ENCODE measurements at regions not wholly inside any gene's neighbourhood (a gene's known extent, or its start where the extent isn't known, plus 50 kb on each side); places are given as distances from the start of the nearest gene placed in this dataset.

GRCh38 chr1:55396381-55396891 is 181.3 kb upstream of the USP24 start:
- no peak overlapping the region for H3K4ac ChIP-seq (ENCODE audit: low read length)
- no peak overlapping the region for H3K4me3 ChIP-seq (ENCODE audit: low read length in 2 of 2)
- no peak overlapping the region for H3K27ac ChIP-seq (replicated peaks; ENCODE audit: low read length)
- H2AFZ ChIP-seq (ENCODE audit: low read length) = no peak overlapping the region
- H3K4me1 ChIP-seq (ENCODE audit: control insufficient read depth in 2 of 2, insufficient read depth in 1 of 2, low read depth in 1 of 2, low read length in 2 of 2) = no peaks in the 10 kb centered on the region
- no peak overlapping the region for H3K4me2 ChIP-seq (ENCODE audit: insufficient read depth, low read length, poor library complexity, severe bottlenecking)
- H2BK12ac ChIP-seq (ENCODE audit: low read length) = no peak overlapping the region
- H3K9me3 ChIP-seq (replicated peaks in 1 of 2; ENCODE audit: control insufficient read depth in 2 of 2, insufficient read depth in 1 of 2, low read depth in 1 of 2, low read length in 2 of 2) = no peaks in the 10 kb centered on the region
- H2BK120ac ChIP-seq (ENCODE audit: low read depth, low read length) = no peak overlapping the region
- no peak overlapping the region for H3K14ac ChIP-seq (ENCODE audit: low read length)
- no peak overlapping the region for H3K23ac ChIP-seq (ENCODE audit: low read depth, low read length, poor library complexity)
- H2BK15ac ChIP-seq (ENCODE audit: low read length) = no peak overlapping the region
- H4K8ac ChIP-seq (ENCODE audit: low read depth, low read length) = no peak overlapping the region
- no peaks in the 10 kb centered on the region for H3K79me1 ChIP-seq (ENCODE audit: low read depth, low read length)
- no peaks in the 10 kb centered on the region for H3K27me3 ChIP-seq (ENCODE audit: control insufficient read depth in 3 of 3, insufficient read depth in 3 of 3, low read depth in 1 of 3, low read length in 3 of 3)
- H2AK5ac ChIP-seq (ENCODE audit: low read depth, low read length) = no peak overlapping the region
- H3K9ac ChIP-seq (ENCODE audit: low read depth, low read length, poor library complexity) = no peak overlapping the region
- no peaks in the 10 kb centered on the region for H3K36me3 ChIP-seq (replicated peaks in 1 of 2; ENCODE audit: control insufficient read depth in 2 of 2, insufficient read depth in 2 of 2, low read length in 2 of 2)
- WGBS, 2 donors (ENCODE audit: extremely low coverage in 2 of 2, insufficient read length in 2 of 2, insufficient replicate concordance in 1 of 2) = no CpG with 5 or more reads among the region's 5 CpGs
- H2BK5ac ChIP-seq (ENCODE audit: low read length) = no peak overlapping the region
- H3K18ac ChIP-seq (ENCODE audit: low read length) = peak overlapping the region; percentile 12
- no peak for DNase-seq (ENCODE audit: low spot score)
- H4K91ac ChIP-seq (ENCODE audit: low read depth, low read length, poor library complexity) = no peak overlapping the region

GRCh38 chr1:55388960-55389359 is 173.8 kb upstream of the USP24 start:
- no peaks in the 10 kb centered on the region for H3K36me3 ChIP-seq (replicated peaks in 1 of 2; ENCODE audit: control insufficient read depth in 2 of 2, insufficient read depth in 2 of 2, low read length in 2 of 2)
- no peak overlapping the region for H2BK120ac ChIP-seq (ENCODE audit: low read depth, low read length)
- no peak for DNase-seq (ENCODE audit: low spot score)
- no peaks in the 10 kb centered on the region for H3K79me1 ChIP-seq (ENCODE audit: low read depth, low read length)
- no peak overlapping the region for H2BK5ac ChIP-seq (ENCODE audit: low read length)
- no peak overlapping the region for H3K9ac ChIP-seq (ENCODE audit: low read depth, low read length, poor library complexity)
- H2BK12ac ChIP-seq (ENCODE audit: low read length) = no peak overlapping the region
- no peak overlapping the region for H4K91ac ChIP-seq (ENCODE audit: low read depth, low read length, poor library complexity)
- no peak overlapping the region for H2BK15ac ChIP-seq (ENCODE audit: low read length)
- no peak overlapping the region for H3K4me3 ChIP-seq (ENCODE audit: low read length in 2 of 2)
- H3K23ac ChIP-seq (ENCODE audit: low read depth, low read length, poor library complexity) = no peak overlapping the region
- no peaks in the 10 kb centered on the region for H3K27me3 ChIP-seq (ENCODE audit: control insufficient read depth in 3 of 3, insufficient read depth in 3 of 3, low read depth in 1 of 3, low read length in 3 of 3)
- no peak overlapping the region for H3K4me2 ChIP-seq (ENCODE audit: insufficient read depth, low read length, poor library complexity, severe bottlenecking)
- no peak overlapping the region for H3K18ac ChIP-seq (ENCODE audit: low read length)
- H3K27ac ChIP-seq (replicated peaks; ENCODE audit: low read length) = no peak overlapping the region
- no peak overlapping the region for H4K8ac ChIP-seq (ENCODE audit: low read depth, low read length)
- H3K9me3 ChIP-seq (replicated peaks in 1 of 2; ENCODE audit: control insufficient read depth in 2 of 2, insufficient read depth in 1 of 2, low read depth in 1 of 2, low read length in 2 of 2) = no peaks in the 10 kb centered on the region
- no peak overlapping the region for H2AFZ ChIP-seq (ENCODE audit: low read length)
- no peak overlapping the region for H2AK5ac ChIP-seq (ENCODE audit: low read depth, low read length)
- H3K4me1 ChIP-seq (ENCODE audit: control insufficient read depth in 2 of 2, insufficient read depth in 1 of 2, low read depth in 1 of 2, low read length in 2 of 2) = no peaks in the 10 kb centered on the region
- H3K4ac ChIP-seq (ENCODE audit: low read length) = no peak overlapping the region
- H3K14ac ChIP-seq (ENCODE audit: low read length) = no peak overlapping the region

DNA sequence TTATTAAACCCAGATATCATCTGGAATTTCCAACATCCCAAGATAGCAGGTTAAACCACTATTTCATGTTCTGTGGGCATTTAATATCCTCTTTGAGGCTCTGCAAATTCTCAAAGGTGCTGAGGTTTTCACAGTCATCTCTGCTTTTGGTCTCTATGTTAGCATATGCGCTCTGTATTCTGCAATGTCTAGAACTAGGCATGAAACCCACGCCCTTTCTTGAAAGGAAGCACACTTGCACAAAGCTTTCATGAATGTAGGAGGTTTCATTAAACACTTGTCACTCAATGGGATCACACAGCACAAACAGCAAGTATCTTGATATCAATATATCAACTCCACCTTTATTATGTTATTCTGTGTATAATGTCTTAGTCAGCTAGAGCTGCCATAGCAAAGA is 172.0 kb upstream of the USP24 start:
- no peak for DNase-seq (ENCODE audit: low spot score)
- H3K4me1 ChIP-seq (ENCODE audit: control insufficient read depth in 2 of 2, insufficient read depth in 1 of 2, low read depth in 1 of 2, low read length in 2 of 2) = no peaks in the 10 kb centered on the region
- no peak overlapping the region for H3K18ac ChIP-seq (ENCODE audit: low read length)
- no peaks in the 10 kb centered on the region for H3K9me3 ChIP-seq (replicated peaks in 1 of 2; ENCODE audit: control insufficient read depth in 2 of 2, insufficient read depth in 1 of 2, low read depth in 1 of 2, low read length in 2 of 2)
- WGBS, 2 donors (ENCODE audit: extremely low coverage in 2 of 2, insufficient read length in 2 of 2, insufficient replicate concordance in 1 of 2) = no CpG with 5 or more reads among the region's 2 CpGs
- H3K36me3 ChIP-seq (replicated peaks in 1 of 2; ENCODE audit: control insufficient read depth in 2 of 2, insufficient read depth in 2 of 2, low read length in 2 of 2) = no peaks in the 10 kb centered on the region
- no peak overlapping the region for H3K4me2 ChIP-seq (ENCODE audit: insufficient read depth, low read length, poor library complexity, severe bottlenecking)
- H3K4ac ChIP-seq (ENCODE audit: low read length) = no peak overlapping the region
- H3K79me1 ChIP-seq (ENCODE audit: low read depth, low read length) = no peaks in the 10 kb centered on the region
- H2BK15ac ChIP-seq (ENCODE audit: low read length) = no peak overlapping the region
- H4K8ac ChIP-seq (ENCODE audit: low read depth, low read length) = no peak overlapping the region
- H3K27me3 ChIP-seq (ENCODE audit: control insufficient read depth in 3 of 3, insufficient read depth in 3 of 3, low read depth in 1 of 3, low read length in 3 of 3) = no peaks in the 10 kb centered on the region
- no peak overlapping the region for H3K14ac ChIP-seq (ENCODE audit: low read length)
- no peak overlapping the region for H2BK5ac ChIP-seq (ENCODE audit: low read length)
- no peak overlapping the region for H3K9ac ChIP-seq (ENCODE audit: low read depth, low read length, poor library complexity)
- H2AK5ac ChIP-seq (ENCODE audit: low read depth, low read length) = no peak overlapping the region
- H3K23ac ChIP-seq (ENCODE audit: low read depth, low read length, poor library complexity) = no peak overlapping the region
- no peak overlapping the region for H2AFZ ChIP-seq (ENCODE audit: low read length)
- H2BK12ac ChIP-seq (ENCODE audit: low read length) = no peak overlapping the region
- H2BK120ac ChIP-seq (ENCODE audit: low read depth, low read length) = no peak overlapping the region
- H4K91ac ChIP-seq (ENCODE audit: low read depth, low read length, poor library complexity) = no peak overlapping the region
- H3K4me3 ChIP-seq (ENCODE audit: low read length in 2 of 2) = no peak overlapping the region
- H3K27ac ChIP-seq (replicated peaks; ENCODE audit: low read length) = no peak overlapping the region

GRCh38 chr1:55386456-55386855 is 171.3 kb upstream of the USP24 start:
- no peak overlapping the region for H3K18ac ChIP-seq (ENCODE audit: low read length)
- H3K4me1 ChIP-seq (ENCODE audit: control insufficient read depth in 2 of 2, insufficient read depth in 1 of 2, low read depth in 1 of 2, low read length in 2 of 2) = no peaks in the 10 kb centered on the region
- no peak overlapping the region for H3K4ac ChIP-seq (ENCODE audit: low read length)
- no peak overlapping the region for H3K27ac ChIP-seq (replicated peaks; ENCODE audit: low read length)
- no peak overlapping the region for H4K8ac ChIP-seq (ENCODE audit: low read depth, low read length)
- no peak overlapping the region for H3K9ac ChIP-seq (ENCODE audit: low read depth, low read length, poor library complexity)
- H3K79me1 ChIP-seq (ENCODE audit: low read depth, low read length) = no peaks in the 10 kb centered on the region
- H2BK120ac ChIP-seq (ENCODE audit: low read depth, low read length) = no peak overlapping the region
- no peak overlapping the region for H3K14ac ChIP-seq (ENCODE audit: low read length)
- no peak overlapping the region for H2BK12ac ChIP-seq (ENCODE audit: low read length)
- no peak overlapping the region for H3K4me3 ChIP-seq (ENCODE audit: low read length in 2 of 2)
- no peaks in the 10 kb centered on the region for H3K27me3 ChIP-seq (ENCODE audit: control insufficient read depth in 3 of 3, insufficient read depth in 3 of 3, low read depth in 1 of 3, low read length in 3 of 3)
- H2BK15ac ChIP-seq (ENCODE audit: low read length) = no peak overlapping the region
- H3K23ac ChIP-seq (ENCODE audit: low read depth, low read length, poor library complexity) = no peak overlapping the region
- H3K36me3 ChIP-seq (replicated peaks in 1 of 2; ENCODE audit: control insufficient read depth in 2 of 2, insufficient read depth in 2 of 2, low read length in 2 of 2) = no peaks in the 10 kb centered on the region
- no CpG with 5 or more reads among the region's 4 CpGs for WGBS, 2 donors (ENCODE audit: extremely low coverage in 2 of 2, insufficient read length in 2 of 2, insufficient replicate concordance in 1 of 2)
- no peaks in the 10 kb centered on the region for H3K9me3 ChIP-seq (replicated peaks in 1 of 2; ENCODE audit: control insufficient read depth in 2 of 2, insufficient read depth in 1 of 2, low read depth in 1 of 2, low read length in 2 of 2)
- H2BK5ac ChIP-seq (ENCODE audit: low read length) = no peak overlapping the region
- DNase-seq (ENCODE audit: low spot score) = no peak
- no peak overlapping the region for H4K91ac ChIP-seq (ENCODE audit: low read depth, low read length, poor library complexity)
- H2AK5ac ChIP-seq (ENCODE audit: low read depth, low read length) = no peak overlapping the region
- no peak overlapping the region for H2AFZ ChIP-seq (ENCODE audit: low read length)
- no peak overlapping the region for H3K4me2 ChIP-seq (ENCODE audit: insufficient read depth, low read length, poor library complexity, severe bottlenecking)

Data from neuronal stem cell (in vitro differentiated cells).